AG09319 (cell line): ENCODE measurements at regions not wholly inside any gene's neighbourhood (a gene's known extent, or its start where the extent isn't known, plus 50 kb on each side); places are given as distances from the start of the nearest gene placed in this dataset.

Experiments
- DNase-seq: peaks from one replicate; pipeline ENCODE4 v3.0.0-alpha.2; 2010; ENCODE audit warnings: low read depth; ENCODE audit errors: extremely low read depth
- CTCF ChIP-seq: IDR thresholded peaks from 2 replicates; pipeline ENCODE4 v1.5.1; 2011; ENCODE audit warnings: low read depth, mild to moderate bottlenecking, inconsistent platforms, low read length, moderate library complexity

DNA sequence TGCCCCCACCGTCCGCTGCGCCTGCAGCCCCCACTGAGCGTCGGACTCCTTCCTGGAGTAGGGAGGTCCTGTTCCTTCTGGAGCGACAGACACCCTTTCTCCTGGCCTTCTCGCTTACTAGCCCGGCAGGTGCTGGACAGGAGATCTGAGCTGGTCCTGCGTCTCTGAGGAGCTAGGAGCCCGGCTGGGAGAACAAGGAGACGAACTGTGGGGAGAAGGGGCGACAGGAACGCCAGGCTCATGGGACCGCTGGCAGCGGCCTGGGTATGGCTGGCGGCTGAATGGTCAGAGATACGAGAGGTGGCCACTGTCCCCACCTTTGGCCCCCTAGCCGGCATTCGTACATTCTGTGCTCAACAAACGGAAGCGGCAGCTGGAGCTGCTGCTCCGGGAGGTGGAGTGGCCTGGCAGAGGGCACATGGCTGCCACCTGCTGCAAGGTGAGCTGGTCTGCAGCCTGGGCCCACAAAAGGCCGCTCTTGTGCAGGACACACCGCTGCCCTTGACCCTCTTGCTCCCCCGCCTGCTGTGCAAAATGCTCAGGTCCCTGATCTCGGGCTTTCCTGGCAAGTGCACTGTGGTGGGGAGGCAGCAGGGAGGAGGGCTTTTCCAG lies 2066.7 kb downstream of the TP53TG3F start:
- no peak for DNase-seq

DNA sequence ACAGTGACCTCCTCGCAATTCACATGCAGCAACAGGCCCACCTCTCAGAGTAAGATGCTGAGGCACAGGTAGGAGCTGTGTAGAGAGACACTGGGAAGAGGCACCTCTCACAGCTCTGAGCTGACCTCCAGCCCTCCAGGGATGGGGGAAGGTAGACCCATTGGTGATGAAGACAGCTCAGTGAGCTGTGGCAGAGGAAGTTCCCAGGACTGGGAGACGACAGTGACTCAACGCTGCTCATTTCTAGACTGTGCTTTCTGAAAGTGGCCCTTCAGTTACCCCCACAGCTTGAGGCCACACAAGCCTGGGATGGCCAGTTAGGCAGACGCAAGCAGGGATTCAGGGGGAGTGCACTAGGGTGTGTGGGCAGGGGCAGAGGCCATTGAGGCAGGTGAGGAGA lies 2073.2 kb downstream of the TP53TG3F start:
- TF ChIP-seq CTCF, result no peak
- DNase-seq, result no peak

More for the DNA sequence above, 2066.7 kb downstream of the TP53TG3F start:
- no peak for TF ChIP-seq CTCF

DNA sequence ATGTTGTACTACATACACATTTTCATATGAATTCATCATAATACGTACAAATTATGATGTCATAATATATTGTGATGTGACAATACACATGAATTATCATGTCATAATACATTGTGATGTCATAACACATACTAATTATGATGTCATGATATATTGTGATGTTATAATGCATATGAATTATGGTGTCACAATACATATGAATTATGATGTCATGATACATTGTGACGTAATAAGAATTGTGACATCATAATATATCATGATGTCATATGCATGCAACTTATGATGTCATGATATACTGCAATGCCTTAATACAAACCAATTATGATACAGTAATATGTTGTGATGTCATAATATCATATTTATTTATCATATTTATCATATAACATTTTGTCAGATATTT lies 2074.3 kb downstream of the TP53TG3F start:
- DNase-seq, result no peak
- no peak for TF ChIP-seq CTCF

DNA sequence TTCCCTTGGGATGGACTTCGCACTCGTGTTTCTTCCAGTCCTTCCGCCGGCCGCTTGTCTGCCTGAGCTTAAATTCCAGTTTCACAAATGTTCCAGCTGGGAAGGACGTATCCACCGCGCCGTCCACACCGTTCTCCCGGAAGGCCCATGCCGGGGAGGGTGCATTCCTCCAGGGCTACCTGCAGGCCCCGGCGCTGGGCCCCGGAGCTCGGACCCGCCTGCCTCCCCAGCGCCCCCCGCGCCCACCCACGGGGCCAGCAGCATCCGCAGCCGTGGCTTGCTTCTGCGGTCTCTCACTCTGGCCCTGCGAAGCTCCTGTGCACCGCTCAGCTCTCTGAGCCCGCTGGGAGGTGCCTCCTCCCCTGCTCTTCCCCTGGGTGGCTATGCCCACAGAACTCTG lies 2084.1 kb downstream of the TP53TG3F start:
- no peak for DNase-seq
- TF ChIP-seq CTCF, result no peak

GRCh38 chr16:35552763-35553162 lies 2093.4 kb downstream of the TP53TG3F start:
- no peak for DNase-seq
- TF ChIP-seq CTCF, result no peak

- DNase-seq, result no peak
- no peak for TF ChIP-seq CTCF
These were observed 2098.3 kb downstream of the TP53TG3F start for GRCh38 chr16:35557731-35558130.

GRCh38 chr16:35559911-35560636 lies 2100.7 kb downstream of the TP53TG3F start:
- DNase-seq, result no peak
- no peak for TF ChIP-seq CTCF
